ENCODE measurements at regions not wholly inside any gene's neighbourhood (a gene's known extent, or its start where the extent isn't known, plus 50 kb on each side); places are given as distances from the start of the nearest gene placed in this dataset.

GRCh38 chr14:58815161-58815701 is 177.5 kb downstream of the DACT1 start:
- Histone ChIP-seq H3K9me3 (no peaks in the 10 kb centered on the region), H3K4me3 (no peak overlapping the region), H3K36me3 (no peaks in the 10 kb centered on the region), H3K27ac (no peak overlapping the region), H3K27me3 (no peaks in the 10 kb centered on the region), H3K4me1 (ENCODE audit: insufficient read depth) (peaks cover 3% of the 10 kb centered on the region)
- 19 to 39% (median 38%) methylated on average over 2 of the region's 2 CpGs for WGBS, 3 donors
- DNase-seq: no peak
- intact Hi-C loops (cut with DNase I): no loop called here
- TF ChIP-seq CTCF (IDR thresholded peaks at IDR 0.05) (no peak), POLR2A (IDR thresholded peaks at IDR 0.05) (no peak), EP300 (IDR thresholded peaks at IDR 0.05) (no peak)

- Histone ChIP-seq H3K27me3 (no peaks in the 10 kb centered on the region), H3K4me1 (ENCODE audit: insufficient read depth) (peaks cover 3% of the 10 kb centered on the region), H3K36me3 (no peaks in the 10 kb centered on the region), H3K9me3 (no peaks in the 10 kb centered on the region), H3K4me3 (no peak overlapping the region), H3K27ac (no peak overlapping the region)
- intact Hi-C loops (cut with DNase I): no loop called here
- TF ChIP-seq EP300 (IDR thresholded peaks at IDR 0.05) (no peak), CTCF (IDR thresholded peaks at IDR 0.05) (no peak), POLR2A (IDR thresholded peaks at IDR 0.05) (no peak)
- DNase-seq: no peak
- WGBS, 3 donors: 30 to 59% (median 38%) methylated on average over 5 of the region's 5 CpGs
Measured at GRCh38 chr14:58815794-58816193, 178.0 kb downstream of the DACT1 start.

- intact Hi-C loops (cut with DNase I): no loop called here
- H3K27ac ChIP-seq: no peak overlapping the region
- H3K27me3 ChIP-seq: no peaks in the 10 kb centered on the region
- 92 to 94% (median 94%) methylated on average over 7 of the region's 7 CpGs for whole genome bisulfite sequencing, 3 donors
- no peaks in the 10 kb centered on the region for H3K9me3 ChIP-seq
- no peaks in the 10 kb centered on the region for H3K36me3 ChIP-seq
- H3K4me1 ChIP-seq (ENCODE audit: insufficient read depth): peaks cover 3% of the 10 kb centered on the region
- DNase-seq: no peak
- no peak overlapping the region for H3K4me3 ChIP-seq
- TF ChIP-seq EP300 (IDR thresholded peaks at IDR 0.05): no peak
- TF ChIP-seq POLR2A (IDR thresholded peaks at IDR 0.05): no peak
- no peak for TF ChIP-seq CTCF (IDR thresholded peaks at IDR 0.05)
Measured at GRCh38 chr14:58816416-58817115, 178.8 kb downstream of the DACT1 start.

GRCh38 chr14:58817846-58818245 is 180.1 kb downstream of the DACT1 start:
- intact Hi-C loops (cut with DNase I): no loop called here
- DNase-seq: no peak
- no peaks in the 10 kb centered on the region for H3K27me3 ChIP-seq
- TF ChIP-seq CTCF (IDR thresholded peaks at IDR 0.05): no peak
- no peak for TF ChIP-seq POLR2A (IDR thresholded peaks at IDR 0.05)
- TF ChIP-seq EP300 (IDR thresholded peaks at IDR 0.05): no peak
- H3K4me1 ChIP-seq (ENCODE audit: insufficient read depth): no peaks in the 10 kb centered on the region
- no peaks in the 10 kb centered on the region for H3K9me3 ChIP-seq
- H3K27ac ChIP-seq: no peak overlapping the region
- no peaks in the 10 kb centered on the region for H3K36me3 ChIP-seq
- 9 to 34% (median 24%) methylated on average over 1 of the region's 1 CpG for WGBS, 3 donors
- H3K4me3 ChIP-seq: no peak overlapping the region
